A549 (cell line): ENCODE measurements at regions not wholly inside any gene's neighbourhood (a gene's known extent, or its start where the extent isn't known, plus 50 kb on each side); places are given as distances from the start of the nearest gene placed in this dataset.

ENCODE experiments used
- ATAC-seq, 2 experiments: fragments of 200-7000 bp in 1 of 2; fragments of >200 bp in 1 of 2; cut with Nextera tagmentation in 1 of 2; cut with Tn5 transposase in 1 of 2; 3 replicates each; pipeline versions ENCODE4 v1.8.0 to v1.9.1; 2018 to 2020; ENCODE audit warnings: mild to moderate bottlenecking in 1 of 2, moderate library complexity in 1 of 2
- CTCF ChIA-PET: fragments of 300-600 bp; sonication (Branson Sonifier 250); formaldehyde crosslinking; extraction: SDS; loops from one replicate; lab custom pipeline; 2021; ENCODE audit warnings: antibody characterized with exemption, inconsistent platforms; lab: Yijun Ruan, JAX
- POLR2A ChIA-PET: fragments of 350-600 bp; formaldehyde crosslinking; extraction: SDS; loops from one replicate; lab custom pipeline; 2021; ENCODE audit warnings: antibody characterized with exemption, inconsistent platforms; lab: Yijun Ruan, JAX
- DNase-seq, 2 experiments: peaks; one replicate each; pipeline versions ENCODE4 v3.0.0 to v3.0.0-alpha.2; 2011 to 2016; ENCODE audit warnings: low read depth in 1 of 2, low spot score in 1 of 2
- FAIRE-seq: peaks from 2 replicates; lab custom pipeline; 2011; peaks lifted over from hg19 to GRCh38; lab: Jason Lieb, UNC
- H3K27ac ChIP-seq, 2 experiments: fragments of >200 bp; sonication (Bioruptor Twin); formaldehyde crosslinking; 3 replicates each; pipeline ENCODE4 v1.5.1; 2016 to 2017
- H3K4me1 ChIP-seq: fragments of >200 bp; sonication (Bioruptor Twin); formaldehyde crosslinking; 3 replicates; pipeline ENCODE4 v1.6.1; 2016
- H3K4me2 ChIP-seq: fragments of >200 bp; sonication (Bioruptor Twin); formaldehyde crosslinking; 3 replicates; pipeline ENCODE4 v1.6.1; 2016
- H3K4me3 ChIP-seq: fragments of >200 bp; sonication (Bioruptor Twin); formaldehyde crosslinking; 3 replicates; pipeline ENCODE4 v1.5.1; 2016
- H3K9me3 ChIP-seq: fragments of >200 bp; sonication (Bioruptor Twin); formaldehyde crosslinking; 3 replicates; pipeline ENCODE4 v1.6.1; 2016
- BHLHE40 ChIP-seq: IDR thresholded peaks from 2 replicates; pipeline ENCODE4 v1.6.1; 2012; ENCODE audit warnings: low read depth, low read length, inconsistent platforms
- CBX8 ChIP-seq: fragments of 200-600 bp; sonication (generic); IDR thresholded peaks from 2 replicates; pipeline ENCODE4 v1.6.1; 2016
- EHF ChIP-seq: fragments of 250-450 bp; sonication (Bioruptor Pico); IDR thresholded peaks from 2 replicates; pipeline ENCODE4 v1.5.0; 2020; ENCODE audit warnings: mild to moderate bottlenecking
- ESRRA ChIP-seq: fragments of 150-350 bp; IDR thresholded peaks from 2 replicates; pipeline ENCODE4 v1.6.1; 2014; ENCODE audit warnings: mild to moderate bottlenecking, low read length, borderline replicate concordance
- FOSB ChIP-seq: fragments of 250-450 bp; sonication (Bioruptor Pico); IDR thresholded peaks from 2 replicates; pipeline ENCODE4 v1.5.0; 2020; ENCODE audit warnings: mild to moderate bottlenecking, moderate library complexity
- FOSL2 ChIP-seq, 2 experiments: fragments of 450-650 bp in 1 of 2; fragments of >200 bp in 1 of 2; sonication (Bioruptor Twin) in 1 of 2; formaldehyde crosslinking; IDR thresholded peaks; 2 replicates each; pipeline versions ENCODE4 v1.5.0 to v1.6.1; 2016 to 2020; ENCODE audit warnings: mild to moderate bottlenecking in 1 of 2, moderate library complexity in 1 of 2
- FOXS1 ChIP-seq: fragments of 250-450 bp; sonication (Bioruptor Pico); IDR thresholded peaks from 2 replicates; pipeline ENCODE4 v1.5.0; 2020; ENCODE audit warnings: mild to moderate bottlenecking, moderate library complexity
- HDAC2 ChIP-seq: fragments of 200-600 bp; sonication (generic); IDR thresholded peaks from 2 replicates; pipeline ENCODE4 v1.6.1; 2016
- HES2 ChIP-seq: fragments of >200 bp; sonication (Bioruptor Twin); formaldehyde crosslinking; IDR thresholded peaks from 2 replicates; pipeline ENCODE4 v1.6.1; 2016
- HEYL ChIP-seq: fragments of 250-450 bp; sonication (Bioruptor Pico); IDR thresholded peaks from 2 replicates; pipeline ENCODE4 v1.8.0; 2021; ENCODE audit warnings: mild to moderate bottlenecking, moderate library complexity
- HMGXB4 ChIP-seq: fragments of 250-450 bp; sonication (Bioruptor Pico); IDR thresholded peaks from 2 replicates; pipeline ENCODE4 v1.5.0; 2021; ENCODE audit warnings: mild to moderate bottlenecking, moderate library complexity, borderline replicate concordance
- HOXA7 ChIP-seq: fragments of 250-450 bp; sonication (Bioruptor Pico); IDR thresholded peaks from 2 replicates; pipeline ENCODE4 v1.5.0; 2020; ENCODE audit warnings: mild to moderate bottlenecking, moderate library complexity
- HOXB5 ChIP-seq: fragments of 250-450 bp; sonication (Bioruptor Pico); IDR thresholded peaks from 2 replicates; pipeline ENCODE4 v1.5.0; 2020; ENCODE audit warnings: mild to moderate bottlenecking, moderate library complexity
- KDM1A ChIP-seq: fragments of 200-600 bp; sonication (generic); IDR thresholded peaks from 2 replicates; pipeline ENCODE4 v1.6.1; 2016; ENCODE audit warnings: low read depth, mild to moderate bottlenecking
- KDM5A ChIP-seq: fragments of 200-600 bp; sonication (generic); IDR thresholded peaks from 2 replicates; pipeline ENCODE4 v1.6.1; 2016; ENCODE audit warnings: antibody characterized with exemption, mild to moderate bottlenecking
- NPAS2 ChIP-seq: fragments of 250-450 bp; sonication (Bioruptor Pico); IDR thresholded peaks from 2 replicates; pipeline ENCODE4 v1.8.0; 2022; ENCODE audit warnings: mild to moderate bottlenecking, moderate library complexity, borderline replicate concordance
- NR3C1 ChIP-seq: fragments of >200 bp; sonication (Bioruptor Twin); formaldehyde crosslinking; IDR thresholded peaks from 3 replicates; pipeline ENCODE4 v1.6.1; 2017
- POLR2A ChIP-seq: IDR thresholded peaks from 2 replicates; pipeline ENCODE4 v1.6.1; 2012; ENCODE audit warnings: mild to moderate bottlenecking, low read length
- RFX5 ChIP-seq: fragments of 450-650 bp; IDR thresholded peaks from 2 replicates; pipeline ENCODE4 v1.7.1; 2014; ENCODE audit warnings: antibody characterized with exemption, mild to moderate bottlenecking, moderate library complexity
- SMC3 ChIP-seq: fragments of >200 bp; sonication (Bioruptor Twin); formaldehyde crosslinking; IDR thresholded peaks from 3 replicates; pipeline ENCODE4 v1.6.1; 2018; ENCODE audit warnings: inconsistent platforms
- SREBF2 ChIP-seq: fragments of 450-650 bp; IDR thresholded peaks from 2 replicates; pipeline ENCODE4 v1.6.1; 2014; ENCODE audit warnings: mild to moderate bottlenecking, moderate library complexity
- TP53 ChIP-seq: fragments of 250-450 bp; sonication (Bioruptor Pico); IDR thresholded peaks from 2 replicates; pipeline ENCODE4 v1.5.0; 2021; ENCODE audit warnings: mild to moderate bottlenecking, moderate library complexity
- ZFP36 ChIP-seq: fragments of 450-650 bp; IDR thresholded peaks from 2 replicates; pipeline ENCODE4 v1.6.1; 2014; ENCODE audit warnings: borderline replicate concordance; ENCODE audit not compliant: partially characterized antibody
- WGBS: methylation state at CpG from one replicate; pipeline ENCODE4 v1.1.6; 2017; ENCODE audit errors: missing lambda C conversion rate; 5-methylcytosine and 5-hydroxymethylcytosine counted together

- 0 out of 6 replicates have a peak overlapping the region, but pooled peaks of 1 of the 2 experiments have one; percentile 37 for H3K27ac ChIP-seq
These were observed 53.4 kb upstream of the PRKACB start for GRCh38 chr1:84090447-84091245.

GRCh38 chr1:84089867-84090266, 54.2 kb upstream of the PRKACB start:
- peak overlapping the region; percentile 50; the same call in 2 of the 3 replicates for H3K4me2 ChIP-seq
- POLR2A ChIA-PET, result no interaction called here
- CTCF ChIA-PET, result interaction anchor here (1.0 kb wide), 1 partner anchor 13 kb away, joined by 3 read pairs; no protein-coding TSS in a partner anchor

More at GRCh38 chr1:84090447-84091245, 53.4 kb upstream of the PRKACB start:
- Histone ChIP-seq H3K4me2 (peak overlapping the region; percentile 18; the same call in 1 of the 3 replicates), H3K4me1 (peaks cover 25% of the 10 kb centered on the region)
- 0 out of 6 replicates have a peak, but pooled peaks of 1 of the 2 experiments have one; percentile 19 for ATAC-seq
- TF ChIP-seq NR3C1, result no peak
- TF ChIP-seq HOXA7 (CRISPR knock-in tag), result no peak
- TF ChIP-seq, all 56 proteins: peak for 0
- Histone ChIP-seq H3K9me3 (0 out of 3 replicates have a peak, but pooled peaks cover 3% of the 10 kb centered on the region), H3K4me3 (no peak overlapping the region)
- no peak for FAIRE-seq
- DNase-seq, result no peak
- CTCF ChIA-PET, result interaction anchor here (1.0 kb wide), 1 partner anchor 13 kb away, joined by 3 read pairs; no protein-coding TSS in a partner anchor
- POLR2A ChIA-PET, result no interaction called here
- 74% methylated on average over 3 of the region's 3 CpGs for WGBS

GRCh38 chr1:84089465-84089864, 54.6 kb upstream of the PRKACB start:
- no peak for FAIRE-seq

More at GRCh38 chr1:84089867-84090266, 54.2 kb upstream of the PRKACB start:
- TF ChIP-seq HOXB5 (CRISPR knock-in tag), result no peak
- TF ChIP-seq ZFP36, result no peak
- no peak for TF ChIP-seq ESRRA
- no peak for TF ChIP-seq RFX5
- no peak for TF ChIP-seq CBX8
- TF ChIP-seq POLR2A, result no peak
- TF ChIP-seq KDM5A, result no peak
- TF ChIP-seq HOXA7 (CRISPR knock-in tag), result no peak
- TF ChIP-seq FOXS1 (CRISPR knock-in tag), result no peak
- TF ChIP-seq KDM1A, result no peak
- no peak for TF ChIP-seq SMC3
- no peak for TF ChIP-seq HES2
- no peak for TF ChIP-seq EHF
- no peak for TF ChIP-seq FOSB (CRISPR knock-in tag)
- no peak for TF ChIP-seq SREBF2
- TF ChIP-seq TP53 (CRISPR knock-in tag), result no peak
- TF ChIP-seq NPAS2 (CRISPR knock-in tag), result no peak
- no peak for TF ChIP-seq BHLHE40
- no peak for TF ChIP-seq HEYL (CRISPR knock-in tag)
- no peak for TF ChIP-seq HDAC2
- TF ChIP-seq, all 56 proteins: peak for 0
- Histone ChIP-seq H3K4me1 (peaks cover 25% of the 10 kb centered on the region), H3K4me3 (no peak overlapping the region), H3K27ac (no peak overlapping the region), H3K9me3 (0 out of 3 replicates have a peak, but pooled peaks cover under 1% of the 10 kb centered on the region)
- ATAC-seq (no peak), FAIRE-seq (no peak), DNase-seq (no peak)

More at GRCh38 chr1:84089465-84089864, 54.6 kb upstream of the PRKACB start:
- ATAC-seq, result peak; percentile 59 to 70; a peak in 5 of 6 replicates
- peaks cover 25% of the 10 kb centered on the region for H3K4me1 ChIP-seq
- TF ChIP-seq HMGXB4 (no peak), FOSL2 (IDR thresholded peaks at IDR 0.05) (no peak), FOSL2 (CRISPR knock-in tag; IDR thresholded peaks at IDR 0.05) (peak; percentile 47), SREBF2 (no peak)
- DNase-seq, result peak in 1 of 2 experiments; percentile 32
- peak overlapping the region; percentile 50; the same call in 2 of the 3 replicates for H3K4me2 ChIP-seq
- no peak overlapping the region for H3K4me3 ChIP-seq
- no peaks in the 10 kb centered on the region for H3K9me3 ChIP-seq
- POLR2A ChIA-PET, result no interaction called here
- no peak overlapping the region for H3K27ac ChIP-seq
- CTCF ChIA-PET, result interaction anchor here (1.0 kb wide), 1 partner anchor 12 kb away, joined by 3 read pairs; no protein-coding TSS in a partner anchor
